Lower leg skin (tissue), 4 donors: ENCODE measurements at regions not wholly inside any gene's neighbourhood (a gene's known extent, or its start where the extent isn't known, plus 50 kb on each side); places are given as distances from the start of the nearest gene placed in this dataset.

Experiments
- DNase-seq, 2 donors: peaks; one replicate each; pipeline ENCODE4 v3.0.0-alpha.2; 2019; ENCODE audit warnings: low spot score in 2 of 2
- H3K4me3 ChIP-seq: fragments of 200-600 bp; sonication (generic); 2 replicates; pipeline ENCODE4 v1.5.1; 2017; ENCODE audit warnings: mild to moderate bottlenecking, low read depth; ENCODE audit not compliant: poor library complexity, severe bottlenecking
- CTCF ChIP-seq, 3 donors: fragments of 450-650 bp; IDR thresholded peaks; one replicate each; pipeline ENCODE4 v1.5.1; 2016; ENCODE audit warnings: antibody characterized with exemption in 3 of 3, mild to moderate bottlenecking in 3 of 3, moderate library complexity in 2 of 3
- POLR2A ChIP-seq, 2 donors: fragments of 450-650 bp; IDR thresholded peaks; one replicate each; pipeline ENCODE4 v1.6.1; 2016 to 2017; ENCODE audit warnings: antibody characterized with exemption in 2 of 2, mild to moderate bottlenecking in 1 of 2, moderate library complexity in 1 of 2
- WGBS, 2 donors: methylation state at CpG; one replicate each; pipeline ENCODE4 v1.1.5; 2018; 5-methylcytosine and 5-hydroxymethylcytosine counted together
- intact Hi-C: fragments of 100-400 bp; cut with DNase I; formaldehyde crosslinking; loops from one replicate; pipeline ENCODE4 v1.15.0; 2023; ENCODE audit warnings: low total_unique reads

GRCh38 chr13:62331384-62331783, 915.7 kb upstream of the PCDH20 start:
- WGBS, 2 donors, result 82 to 90% methylated on average over 2 of the region's 2 CpGs
- no peak for DNase-seq
- H3K4me3 ChIP-seq, result no peak overlapping the region
- intact Hi-C loops, result no loop called here
- TF ChIP-seq POLR2A (IDR thresholded peaks at IDR 0.05), result no peak
- TF ChIP-seq CTCF (IDR thresholded peaks at IDR 0.05), result no peak

GRCh38 chr13:62327367-62327766, 911.7 kb upstream of the PCDH20 start:
- no peak for TF ChIP-seq CTCF (IDR thresholded peaks at IDR 0.05)
- no peak for TF ChIP-seq POLR2A (IDR thresholded peaks at IDR 0.05)
- DNase-seq, result no peak
- H3K4me3 ChIP-seq, result no peak overlapping the region
- intact Hi-C loops, result no loop called here
- WGBS, 2 donors, result 87 to 92% methylated on average over 3 of the region's 3 CpGs

GRCh38 chr13:62324842-62325241, 909.2 kb upstream of the PCDH20 start:
- no peak for DNase-seq
- no peak overlapping the region for H3K4me3 ChIP-seq
- intact Hi-C loops, result no loop called here
- TF ChIP-seq CTCF (IDR thresholded peaks at IDR 0.05) (no peak), POLR2A (IDR thresholded peaks at IDR 0.05) (no peak)
- 32 to 37% methylated on average over 1 of the region's 1 CpG for WGBS, 2 donors

- TF ChIP-seq CTCF (IDR thresholded peaks at IDR 0.05) (no peak), POLR2A (IDR thresholded peaks at IDR 0.05) (no peak)
- no peak for DNase-seq
- H3K4me3 ChIP-seq, result no peak overlapping the region
- intact Hi-C loops, result no loop called here
- 73 to 82% methylated on average over 2 of the region's 2 CpGs for WGBS, 2 donors
Observed at GRCh38 chr13:62321895-62322294, 906.2 kb upstream of the PCDH20 start.

- no peak for DNase-seq
- WGBS, 2 donors, result 16 to 29% methylated on average over 1 of the region's 1 CpG
- no peak for TF ChIP-seq CTCF (IDR thresholded peaks at IDR 0.05)
- H3K4me3 ChIP-seq, result no peak overlapping the region
- intact Hi-C loops, result no loop called here
Observed at GRCh38 chr13:62321139-62321538, 905.5 kb upstream of the PCDH20 start.
